ENCODE measurements at regions not wholly inside any gene's neighbourhood (a gene's known extent, or its start where the extent isn't known, plus 50 kb on each side); places are given as distances from the start of the nearest gene placed in this dataset.

DNA sequence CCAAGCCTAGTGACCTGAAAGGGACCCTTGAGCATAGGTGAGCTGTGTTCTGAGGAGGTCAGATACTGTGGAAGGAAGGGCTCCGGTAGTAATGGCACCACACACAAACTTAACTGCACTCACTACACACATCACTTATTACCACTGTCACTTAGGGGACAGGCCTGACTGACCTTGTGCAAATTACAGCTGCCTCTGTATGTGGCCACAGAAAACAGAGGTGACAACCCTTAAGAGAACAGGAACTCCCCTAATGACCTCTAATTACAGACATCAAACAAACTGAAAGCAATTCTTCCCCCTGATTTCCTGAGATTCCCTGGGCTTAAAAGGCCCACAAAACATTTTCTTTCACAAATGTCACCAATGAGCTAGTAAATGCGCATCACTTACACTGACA lies 360.6 kb downstream of the RND3 start:
- TF ChIP-seq POLR2AphosphoS5 (IDR thresholded peaks at IDR 0.05), result no peak
- TF ChIP-seq, protein P1, sequence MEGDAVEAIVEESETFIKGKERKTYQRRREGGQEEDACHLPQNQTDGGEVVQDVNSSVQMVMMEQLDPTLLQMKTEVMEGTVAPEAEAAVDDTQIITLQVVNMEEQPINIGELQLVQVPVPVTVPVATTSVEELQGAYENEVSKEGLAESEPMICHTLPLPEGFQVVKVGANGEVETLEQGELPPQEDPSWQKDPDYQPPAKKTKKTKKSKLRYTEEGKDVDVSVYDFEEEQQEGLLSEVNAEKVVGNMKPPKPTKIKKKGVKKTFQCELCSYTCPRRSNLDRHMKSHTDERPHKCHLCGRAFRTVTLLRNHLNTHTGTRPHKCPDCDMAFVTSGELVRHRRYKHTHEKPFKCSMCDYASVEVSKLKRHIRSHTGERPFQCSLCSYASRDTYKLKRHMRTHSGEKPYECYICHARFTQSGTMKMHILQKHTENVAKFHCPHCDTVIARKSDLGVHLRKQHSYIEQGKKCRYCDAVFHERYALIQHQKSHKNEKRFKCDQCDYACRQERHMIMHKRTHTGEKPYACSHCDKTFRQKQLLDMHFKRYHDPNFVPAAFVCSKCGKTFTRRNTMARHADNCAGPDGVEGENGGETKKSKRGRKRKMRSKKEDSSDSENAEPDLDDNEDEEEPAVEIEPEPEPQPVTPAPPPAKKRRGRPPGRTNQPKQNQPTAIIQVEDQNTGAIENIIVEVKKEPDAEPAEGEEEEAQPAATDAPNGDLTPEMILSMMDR (IDR thresholded peaks at IDR 0.05), result no peak

Data from stomach (tissue), 4 donors.